NCI-H345 treated with DMSO at 0.1 percent for 48 hours (cell line): ENCODE measurements at regions not wholly inside any gene's neighbourhood (a gene's known extent, or its start where the extent isn't known, plus 50 kb on each side); places are given as distances from the start of the nearest gene placed in this dataset.
"Not testable (repeated sequence)": the region's sequence is repeated elsewhere in the genome, so short reads cannot be mapped to it uniquely, and the experiment has no call there.

Experiments
- DNase-seq: peaks from one replicate; lab custom pipeline; 2025; ENCODE audit not compliant: unreplicated experiment; lab: John Stamatoyannopoulos, UW

DNA sequence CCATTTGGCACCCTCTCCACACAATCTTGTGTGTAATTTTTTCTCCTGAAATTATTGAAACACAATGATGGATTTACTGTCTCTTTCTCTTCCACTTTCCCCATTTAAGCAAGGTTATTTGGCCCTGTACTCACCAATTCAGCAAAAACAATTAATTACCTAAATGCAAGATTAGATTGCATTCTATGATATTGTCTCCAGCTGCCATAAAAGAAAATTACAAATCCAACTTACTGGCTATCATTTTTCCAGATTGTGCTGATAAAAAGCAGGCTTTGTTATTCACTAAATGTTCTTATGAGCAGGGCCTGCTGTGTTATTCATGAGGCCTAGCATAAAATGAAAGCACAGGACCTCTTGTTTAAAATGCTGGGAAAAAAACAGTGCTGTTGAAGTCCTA is 95.8 kb upstream of the IRAK1BP1 start:
- no peak for DNase-seq

GRCh38 chr6:78781001-78781400 is 86.3 kb upstream of the IRAK1BP1 start:
- DNase-seq = no peak

DNA sequence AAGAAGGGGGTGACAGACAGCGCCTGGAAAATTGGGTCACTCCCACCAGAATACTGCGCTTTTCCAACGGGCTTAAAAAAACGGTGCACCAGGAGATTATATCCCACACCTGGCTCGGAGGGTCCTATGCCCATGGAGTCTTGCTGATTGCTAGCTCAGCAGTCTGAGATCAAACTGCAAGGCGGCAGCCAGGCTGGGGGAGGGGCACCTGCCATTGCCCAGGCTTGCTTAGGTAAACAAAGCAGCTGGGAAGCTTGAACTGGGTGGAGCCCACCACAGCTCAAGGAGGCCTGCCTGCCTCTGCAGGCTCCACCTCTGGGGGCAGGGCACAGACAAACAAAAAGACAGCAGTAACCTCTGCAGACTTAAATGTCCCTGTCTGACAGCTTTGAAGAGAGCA is 84.0 kb upstream of the IRAK1BP1 start:
- not testable (repeated sequence) for DNase-seq

GRCh38 chr6:78797270-78797669 is 70.1 kb upstream of the IRAK1BP1 start:
- no peak for DNase-seq

- DNase-seq = no peak
These were observed 67.7 kb upstream of the IRAK1BP1 start for GRCh38 chr6:78799682-78800081.

DNA sequence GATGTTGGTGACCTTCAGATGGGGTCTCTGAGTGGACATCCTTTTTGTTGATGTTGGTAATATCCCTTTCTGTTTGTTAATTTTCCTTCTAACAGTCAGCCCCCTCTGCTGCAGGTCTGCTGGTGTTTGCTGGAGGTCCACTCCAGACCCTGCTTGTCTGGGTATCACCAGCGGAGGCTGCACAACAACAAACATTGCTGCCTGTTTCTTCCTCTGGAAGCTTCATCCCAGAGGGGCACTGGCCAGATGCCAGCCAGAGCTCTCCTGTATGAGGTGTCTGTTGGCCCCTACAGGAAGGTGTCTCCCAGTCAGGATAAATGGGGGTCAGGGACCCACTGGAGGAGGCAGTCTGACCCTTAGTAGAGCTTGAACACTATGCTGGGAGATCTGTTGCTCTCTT is 60.6 kb upstream of the IRAK1BP1 start:
- not testable (repeated sequence) for DNase-seq

GRCh38 chr6:78807655-78808355 is 59.5 kb upstream of the IRAK1BP1 start:
- DNase-seq = not testable (repeated sequence)

DNA sequence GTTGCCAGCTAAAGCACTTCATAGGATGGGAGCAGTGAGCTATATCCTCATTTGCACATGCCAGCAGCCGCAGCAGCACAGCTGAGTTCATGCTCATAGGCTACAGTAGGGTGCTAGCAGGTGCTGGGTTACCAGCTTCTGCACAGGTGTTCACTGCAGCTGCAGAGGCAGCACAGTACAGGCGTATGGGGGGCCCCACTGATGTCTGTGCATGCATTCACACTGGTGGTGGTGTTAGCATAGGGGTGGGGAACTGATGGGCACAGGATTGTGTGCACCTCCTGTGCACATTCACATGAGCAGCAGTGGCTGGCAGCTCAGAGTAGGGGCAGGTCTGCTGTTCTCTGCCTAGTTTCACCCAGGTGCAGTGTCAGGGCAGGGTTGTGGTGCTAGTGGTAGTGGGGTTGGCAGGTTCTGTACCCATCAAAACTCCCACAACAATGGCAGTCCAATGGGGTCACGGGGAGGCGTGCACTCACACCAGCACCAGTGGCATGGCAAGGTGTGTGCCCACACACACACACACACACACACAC is 58.9 kb upstream of the IRAK1BP1 start:
- no peak for DNase-seq

DNA sequence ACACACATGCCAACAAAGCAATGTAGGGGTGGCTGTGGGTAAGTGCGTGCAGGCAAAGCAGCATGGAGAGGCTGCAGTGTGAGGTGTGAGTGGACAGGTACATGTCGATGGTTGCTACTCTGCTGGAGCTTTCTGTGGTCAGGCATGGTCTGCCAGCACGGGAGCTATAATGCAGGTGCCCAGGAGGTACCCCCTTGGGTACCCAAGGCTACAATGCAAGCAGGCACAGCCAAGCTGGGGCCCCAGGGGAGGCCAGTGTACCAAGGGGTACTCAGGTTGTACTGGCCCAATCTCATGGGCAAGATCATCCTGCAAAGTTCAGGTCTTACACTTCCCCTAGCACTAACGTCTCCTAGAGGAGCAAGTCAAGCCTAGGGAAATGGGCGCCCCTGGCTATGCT is 58.4 kb upstream of the IRAK1BP1 start:
- DNase-seq = no peak

- DNase-seq = no peak
These were observed 57.2 kb upstream of the IRAK1BP1 start for GRCh38 chr6:78810146-78810545.

- no peak for DNase-seq
These were observed 56.7 kb upstream of the IRAK1BP1 start for GRCh38 chr6:78810698-78811097.
